GM23338 (cell line): ENCODE measurements at regions not wholly inside any gene's neighbourhood (a gene's known extent, or its start where the extent isn't known, plus 50 kb on each side); places are given as distances from the start of the nearest gene placed in this dataset.
A peak's percentile ranks its signal among the peaks of the same experiment; 100 is the strongest.

Source experiments
- ATAC-seq: fragments of 200-7000 bp; cut with Tn5 transposase; 3 replicates; pipeline ENCODE4 v1.9.1; 2020
- DNase-seq: peaks from one replicate; pipeline ENCODE4 v3.0.0-alpha.2; 2015; ENCODE audit warnings: low spot score
- H2AFZ ChIP-seq: fragments of 200-600 bp; sonication (generic); 2 replicates; pipeline ENCODE4 v1.8.0; 2016; ENCODE audit warnings: antibody characterized with exemption, mild to moderate bottlenecking, moderate library complexity
- H3F3A ChIP-seq: fragments of 200-600 bp; sonication (generic); replicated peaks from 2 replicates; pipeline ENCODE4 v1.8.0; 2017; ENCODE audit warnings: antibody characterized with exemption, mixed run types, low read depth
- H3K27ac ChIP-seq: fragments of 200-600 bp; sonication (generic); 2 replicates; pipeline ENCODE4 v1.6.1; 2016; ENCODE audit warnings: low read depth
- H3K27me3 ChIP-seq: fragments of 200-600 bp; sonication (generic); 2 replicates; pipeline ENCODE4 v1.8.0; 2016; ENCODE audit warnings: mild to moderate bottlenecking, mixed run types, moderate library complexity; ENCODE audit not compliant: insufficient read depth
- H3K36me3 ChIP-seq: fragments of 200-600 bp; sonication (generic); 2 replicates; pipeline ENCODE4 v1.8.0; 2016; ENCODE audit warnings: mild to moderate bottlenecking; ENCODE audit not compliant: insufficient read depth
- H3K4me1 ChIP-seq: fragments of 200-600 bp; sonication (generic); 2 replicates; pipeline ENCODE4 v1.8.0; 2016; ENCODE audit warnings: mild to moderate bottlenecking, moderate library complexity; ENCODE audit not compliant: insufficient read depth
- H3K4me2 ChIP-seq: fragments of 200-600 bp; sonication (generic); 2 replicates; pipeline ENCODE4 v1.7.1; 2017; ENCODE audit warnings: mixed run types
- H3K4me3 ChIP-seq: fragments of 200-600 bp; sonication (generic); 2 replicates; pipeline ENCODE4 v1.6.1; 2016; ENCODE audit warnings: mixed run types
- H3K79me2 ChIP-seq: fragments of 200-600 bp; sonication (generic); replicated peaks from 2 replicates; pipeline ENCODE4 v1.8.0; 2017; ENCODE audit warnings: mild to moderate bottlenecking; ENCODE audit not compliant: insufficient read depth
- H3K9me2 ChIP-seq: fragments of 200-600 bp; sonication (generic); 2 replicates; pipeline ENCODE4 v1.8.0; 2017; ENCODE audit not compliant: insufficient read depth
- H4K20me1 ChIP-seq: fragments of 200-600 bp; sonication (generic); replicated peaks from 2 replicates; pipeline ENCODE4 v1.8.0; 2017; ENCODE audit warnings: mild to moderate bottlenecking; ENCODE audit not compliant: insufficient read depth
- H3K27ac Mint-ChIP-seq: 2 replicates; pipeline ENCODE4 v1.8.0; 2020; ENCODE audit warnings: inconsistent platforms, mild to moderate bottlenecking, moderate library complexity, mixed read lengths
- H3K27me3 Mint-ChIP-seq: 3 replicates; pipeline ENCODE4 v1.8.0; 2022; ENCODE audit warnings: low read depth, mild to moderate bottlenecking, moderate library complexity, mixed read lengths, inconsistent platforms; ENCODE audit not compliant: insufficient read depth, poor library complexity
- H3K36me3 Mint-ChIP-seq: 3 replicates; pipeline ENCODE4 v1.8.0; 2021; ENCODE audit warnings: low read depth, mild to moderate bottlenecking, inconsistent platforms, moderate library complexity, mixed read lengths
- H3K4me1 Mint-ChIP-seq: 3 replicates; pipeline ENCODE4 v1.8.0; 2020; ENCODE audit warnings: mild to moderate bottlenecking, inconsistent platforms, mixed read lengths
- H3K4me3 Mint-ChIP-seq: 3 replicates; pipeline ENCODE4 v1.8.0; 2021; ENCODE audit warnings: moderate library complexity, mild to moderate bottlenecking, inconsistent platforms, mixed read lengths
- H3K9me3 Mint-ChIP-seq: 3 replicates; pipeline ENCODE4 v1.8.0; 2020; ENCODE audit warnings: moderate library complexity, mild to moderate bottlenecking, inconsistent platforms, mixed read lengths
- CREB1 ChIP-seq: fragments of 250-450 bp; sonication (Bioruptor Pico); IDR thresholded peaks from 2 replicates; pipeline ENCODE4 v1.5.0; 2020; ENCODE audit warnings: low read depth, mild to moderate bottlenecking, moderate library complexity
- ETS1 ChIP-seq: IDR thresholded peaks from 2 replicates; pipeline ENCODE4 v1.6.1; 2016; ENCODE audit warnings: antibody characterized with exemption
- EZH2 ChIP-seq: fragments of 200-600 bp; sonication (generic); IDR thresholded peaks from one replicate; pipeline ENCODE4 v1.8.0; 2017; ENCODE audit warnings: antibody characterized with exemption, mild to moderate bottlenecking, low read depth; ENCODE audit not compliant: unreplicated experiment
- EZH2phosphoT487 ChIP-seq: fragments of 200-600 bp; sonication (generic); IDR thresholded peaks from one replicate; pipeline ENCODE4 v1.8.1; 2018; ENCODE audit warnings: antibody characterized with exemption; ENCODE audit not compliant: unreplicated experiment
- JUNB ChIP-seq: IDR thresholded peaks from one replicate; pipeline ENCODE4 v1.6.1; 2016; ENCODE audit warnings: antibody characterized with exemption; ENCODE audit not compliant: unreplicated experiment
- NANOG ChIP-seq: IDR thresholded peaks from 2 replicates; pipeline ENCODE4 v1.6.1; 2016; ENCODE audit warnings: antibody characterized with exemption, borderline replicate concordance
- POLR2AphosphoS5 ChIP-seq: IDR thresholded peaks from 2 replicates; pipeline ENCODE4 v1.6.1; 2016; ENCODE audit warnings: antibody characterized with exemption, low read depth
- REST ChIP-seq: IDR thresholded peaks from one replicate; pipeline ENCODE4 v1.6.1; 2018; ENCODE audit warnings: antibody characterized with exemption; ENCODE audit not compliant: unreplicated experiment
- STAT1 ChIP-seq: IDR thresholded peaks from one replicate; pipeline ENCODE4 v1.6.1; 2016; ENCODE audit warnings: antibody characterized with exemption; ENCODE audit not compliant: unreplicated experiment
- ZNF114 ChIP-seq: fragments of 250-450 bp; sonication (Bioruptor Pico); IDR thresholded peaks from 2 replicates; pipeline ENCODE4 v1.5.0; 2020; ENCODE audit warnings: mild to moderate bottlenecking, moderate library complexity
- ZNF331 ChIP-seq: fragments of 250-450 bp; sonication (Bioruptor Pico); IDR thresholded peaks from 2 replicates; pipeline ENCODE4 v1.5.0; 2020; ENCODE audit warnings: low read depth, mild to moderate bottlenecking, moderate library complexity
- ZNF462 ChIP-seq: fragments of 250-450 bp; sonication (Bioruptor Pico); IDR thresholded peaks from 2 replicates; pipeline ENCODE4 v1.5.0; 2020; ENCODE audit warnings: mild to moderate bottlenecking, moderate library complexity

GRCh38 chr3:146313031-146313745 lies 62.3 kb upstream of the PLSCR4 start:
- Histone ChIP-seq H2AFZ (no peak overlapping the region), H3K4me1 (no peaks in the 10 kb centered on the region), H3K36me3 (no peaks in the 10 kb centered on the region), H3K27ac (no peak overlapping the region), H3K4me3 (no peak overlapping the region), H4K20me1 (no peaks in the 10 kb centered on the region), H3K4me2 (no peak overlapping the region), H3F3A (no peaks in the 10 kb centered on the region), H3K27me3 (no peaks in the 10 kb centered on the region), H3K79me2 (no peaks in the 10 kb centered on the region), H3K9me2 (no peaks in the 10 kb centered on the region)
- ATAC-seq (no peak), DNase-seq (no peak)
- H3K27ac Mint-ChIP-seq, result no peak overlapping the region
- no peak overlapping the region for H3K4me3 Mint-ChIP-seq
- H3K36me3 Mint-ChIP-seq, result no peaks in the 10 kb centered on the region; the same call in 2 of the 3 replicates
- peaks cover 10% of the 10 kb centered on the region; the same call in 2 of the 3 replicates for H3K9me3 Mint-ChIP-seq
- no peaks in the 10 kb centered on the region for H3K27me3 Mint-ChIP-seq
- peaks cover 4% of the 10 kb centered on the region for H3K4me1 Mint-ChIP-seq
- no peak for TF ChIP-seq ZNF331 (CRISPR knock-in tag)
- TF ChIP-seq ETS1, result no peak
- TF ChIP-seq STAT1, result no peak

- ATAC-seq, result no peak
- peak overlapping the region; percentile 84 for H2AFZ ChIP-seq
- no peaks in the 10 kb centered on the region for H3K36me3 ChIP-seq
- Mint-ChIP-seq H3K4me3 (no peak overlapping the region), H3K4me1 (no peaks in the 10 kb centered on the region), H3K9me3 (peaks cover 10% of the 10 kb centered on the region; the same call in 2 of the 3 replicates), H3K36me3 (no peaks in the 10 kb centered on the region; the same call in 2 of the 3 replicates), H3K27me3 (no peaks in the 10 kb centered on the region), H3K27ac (no peak overlapping the region)
- H3K4me1 ChIP-seq, result no peaks in the 10 kb centered on the region
- DNase-seq, result no peak
- H4K20me1 ChIP-seq, result no peaks in the 10 kb centered on the region
- no peaks in the 10 kb centered on the region; the same call in 1 of the 2 replicates for H3K9me2 ChIP-seq
- H3K27me3 ChIP-seq, result no peaks in the 10 kb centered on the region
- H3K4me2 ChIP-seq, result no peak overlapping the region
- H3K79me2 ChIP-seq, result no peaks in the 10 kb centered on the region
- no peak overlapping the region for H3K27ac ChIP-seq
- no peaks in the 10 kb centered on the region for H3F3A ChIP-seq
- H3K4me3 ChIP-seq, result no peak overlapping the region
- TF ChIP-seq POLR2AphosphoS5 (no peak), ZNF331 (CRISPR knock-in tag) (no peak), CREB1 (CRISPR knock-in tag) (no peak), ZNF462 (CRISPR knock-in tag) (no peak), EZH2phosphoT487 (no peak), ZNF114 (no peak), NANOG (no peak), JUNB (no peak), EZH2 (no peak), REST (no peak)
These were observed 57.8 kb upstream of the PLSCR4 start for GRCh38 chr3:146308682-146309081.
